HepG2 (cell line): ENCODE measurements at regions not wholly inside any gene's neighbourhood (a gene's known extent, or its start where the extent isn't known, plus 50 kb on each side); places are given as distances from the start of the nearest gene placed in this dataset.

ENCODE experiments used
- FOSL2 ChIP-seq: sonication (generic); formaldehyde crosslinking; IDR thresholded peaks from 2 replicates; pipeline ENCODE4 v1.4.0; 2020; ENCODE audit warnings: missing genetic modification reagents
- GMEB2 ChIP-seq: IDR thresholded peaks from 2 replicates; pipeline ENCODE4 v1.6.1; 2016; ENCODE audit warnings: missing biosample characterization, missing genetic modification reagents, low read depth
- HBP1 ChIP-seq: IDR thresholded peaks from 2 replicates; pipeline ENCODE4 v1.6.1; 2016; ENCODE audit warnings: low read depth, control low read depth
- MAX ChIP-seq: IDR thresholded peaks from 2 replicates; pipeline ENCODE4 v1.6.1; 2012; ENCODE audit warnings: inconsistent platforms
- MYNN ChIP-seq: sonication (generic); formaldehyde crosslinking; IDR thresholded peaks from 2 replicates; pipeline ENCODE4 v1.4.0; 2020; ENCODE audit warnings: mild to moderate bottlenecking, low read depth, missing genetic modification reagents
- NR2F1 ChIP-seq, 2 experiments: fragments of 450-650 bp in 1 of 2; formaldehyde crosslinking in 1 of 2; IDR thresholded peaks; 2 replicates each; pipeline versions ENCODE4 v1.5.0 to v1.6.1; 2016 to 2020; ENCODE audit warnings: mild to moderate bottlenecking in 1 of 2, missing compliant biosample characterization in 1 of 2, missing genetic modification reagents in 1 of 2, moderate library complexity in 1 of 2
- RXRB ChIP-seq: IDR thresholded peaks from 2 replicates; pipeline ENCODE4 v1.6.1; 2016; ENCODE audit warnings: borderline replicate concordance, missing genetic modification reagents, missing compliant biosample characterization
- ZNF589 ChIP-seq: sonication (generic); formaldehyde crosslinking; conservative IDR thresholded peaks from 2 replicates; pipeline ENCODE4 v1.8.0; 2022; ENCODE audit warnings: mild to moderate bottlenecking, moderate library complexity, missing genetic modification reagents
- ZNF615 ChIP-seq: sonication (generic); formaldehyde crosslinking; IDR thresholded peaks from 2 replicates; pipeline ENCODE4 v1.5.0; 2020; ENCODE audit warnings: mild to moderate bottlenecking, missing genetic modification reagents, borderline replicate concordance
- ZNF660 ChIP-seq: sonication (generic); formaldehyde crosslinking; IDR thresholded peaks from 2 replicates; pipeline ENCODE4 v1.5.1; 2020; ENCODE audit warnings: mild to moderate bottlenecking, low read depth, missing genetic modification reagents, borderline replicate concordance
- ZZZ3 ChIP-seq: sonication (generic); formaldehyde crosslinking; IDR thresholded peaks from 2 replicates; pipeline ENCODE4 v1.4.0; 2020; ENCODE audit warnings: missing genetic modification reagents, mild to moderate bottlenecking, borderline replicate concordance
- TF ChIP-seq, protein P1 (sequence below): sonication (generic); formaldehyde crosslinking; IDR thresholded peaks from 2 replicates; pipeline ENCODE4 v1.4.0; 2020; ENCODE audit warnings: missing genetic modification reagents, borderline replicate concordance
- TF ChIP-seq, protein P2 (sequence below): sonication (generic); formaldehyde crosslinking; IDR thresholded peaks from 2 replicates; pipeline ENCODE4 v1.5.1; 2020; ENCODE audit warnings: mild to moderate bottlenecking, missing genetic modification reagents
- TF ChIP-seq, protein P3 (sequence below): sonication (generic); formaldehyde crosslinking; IDR thresholded peaks from 2 replicates; pipeline ENCODE4 v1.5.1; 2020; ENCODE audit warnings: missing genetic modification reagents, mild to moderate bottlenecking, borderline replicate concordance

DNA sequence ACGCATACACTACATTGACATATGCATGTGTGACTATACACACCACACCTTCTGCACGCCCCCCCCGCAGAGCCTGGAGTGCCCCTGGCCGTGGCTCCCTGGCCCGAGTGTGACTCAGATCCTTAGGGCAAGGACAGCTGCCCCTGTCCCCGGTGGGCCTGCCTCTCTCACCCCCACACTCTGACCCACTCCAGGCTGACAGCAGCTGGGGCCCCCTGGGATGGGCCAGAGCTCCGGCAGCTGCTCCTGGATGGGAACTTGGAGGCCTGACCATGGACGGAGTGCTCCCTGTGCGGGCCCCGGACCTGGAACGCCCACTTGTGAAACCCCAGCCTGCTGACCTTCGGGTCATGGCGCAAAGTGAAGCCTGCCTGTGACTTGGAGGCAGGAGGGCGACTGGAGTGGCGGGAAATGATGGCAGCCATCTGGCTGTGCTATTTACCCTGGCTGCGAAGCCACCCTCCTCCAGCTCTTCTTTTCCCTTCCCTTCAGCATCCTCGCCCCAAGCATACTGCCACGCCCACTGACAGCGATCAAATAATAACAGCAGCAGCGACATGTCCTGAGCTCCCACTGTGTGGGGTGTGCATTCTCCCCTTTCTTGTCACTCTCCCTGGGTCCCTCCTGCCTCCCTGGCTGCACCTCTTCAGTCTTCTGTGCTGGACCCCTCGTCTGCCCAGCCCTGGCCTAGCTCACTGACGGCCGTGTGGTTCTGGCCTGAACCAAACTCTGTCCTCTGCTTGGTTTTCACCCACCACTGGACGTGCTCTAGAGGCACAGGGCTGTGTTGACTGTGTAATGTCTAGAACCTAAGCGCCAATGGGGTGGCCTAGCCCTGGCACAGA is 90.7 kb upstream of the MEF2A start (continued):
- TF ChIP-seq GMEB2 (CRISPR knock-in tag) (no peak), FOSL2 (CRISPR knock-in tag) (no peak), ZZZ3 (CRISPR knock-in tag) (no peak), HBP1 (CRISPR knock-in tag) (no peak), RXRB (no peak), ZNF615 (no peak), ZNF660 (CRISPR knock-in tag) (no peak), MAX (peak; percentile 47), MYNN (CRISPR knock-in tag) (no peak), ZNF589 (CRISPR knock-in tag) (no peak), NR2F1 (CRISPR knock-in tag; IDR thresholded peaks at IDR 0.05) (peak; percentile 27 to 60; a peak in 2 of 4 replicates)
- TF ChIP-seq, protein P1, sequence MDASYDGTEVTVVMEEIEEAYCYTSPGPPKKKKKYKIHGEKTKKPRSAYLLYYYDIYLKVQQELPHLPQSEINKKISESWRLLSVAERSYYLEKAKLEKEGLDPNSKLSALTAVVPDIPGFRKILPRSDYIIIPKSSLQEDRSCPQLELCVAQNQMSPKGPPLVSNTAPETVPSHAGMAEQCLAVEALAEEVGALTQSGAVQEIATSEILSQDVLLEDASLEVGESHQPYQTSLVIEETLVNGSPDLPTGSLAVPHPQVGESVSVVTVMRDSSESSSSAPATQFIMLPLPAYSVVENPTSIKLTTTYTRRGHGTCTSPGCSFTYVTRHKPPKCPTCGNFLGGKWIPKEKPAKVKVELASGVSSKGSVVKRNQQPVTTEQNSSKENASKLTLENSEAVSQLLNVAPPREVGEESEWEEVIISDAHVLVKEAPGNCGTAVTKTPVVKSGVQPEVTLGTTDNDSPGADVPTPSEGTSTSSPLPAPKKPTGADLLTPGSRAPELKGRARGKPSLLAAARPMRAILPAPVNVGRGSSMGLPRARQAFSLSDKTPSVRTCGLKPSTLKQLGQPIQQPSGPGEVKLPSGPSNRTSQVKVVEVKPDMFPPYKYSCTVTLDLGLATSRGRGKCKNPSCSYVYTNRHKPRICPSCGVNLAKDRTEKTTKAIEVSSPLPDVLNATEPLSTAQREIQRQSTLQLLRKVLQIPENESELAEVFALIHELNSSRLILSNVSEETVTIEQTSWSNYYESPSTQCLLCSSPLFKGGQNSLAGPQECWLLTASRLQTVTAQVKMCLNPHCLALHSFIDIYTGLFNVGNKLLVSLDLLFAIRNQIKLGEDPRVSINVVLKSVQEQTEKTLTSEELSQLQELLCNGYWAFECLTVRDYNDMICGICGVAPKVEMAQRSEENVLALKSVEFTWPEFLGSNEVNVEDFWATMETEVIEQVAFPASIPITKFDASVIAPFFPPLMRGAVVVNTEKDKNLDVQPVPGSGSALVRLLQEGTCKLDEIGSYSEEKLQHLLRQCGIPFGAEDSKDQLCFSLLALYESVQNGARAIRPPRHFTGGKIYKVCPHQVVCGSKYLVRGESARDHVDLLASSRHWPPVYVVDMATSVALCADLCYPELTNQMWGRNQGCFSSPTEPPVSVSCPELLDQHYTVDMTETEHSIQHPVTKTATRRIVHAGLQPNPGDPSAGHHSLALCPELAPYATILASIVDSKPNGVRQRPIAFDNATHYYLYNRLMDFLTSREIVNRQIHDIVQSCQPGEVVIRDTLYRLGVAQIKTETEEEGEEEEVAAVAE = no peak
- TF ChIP-seq, protein P2, sequence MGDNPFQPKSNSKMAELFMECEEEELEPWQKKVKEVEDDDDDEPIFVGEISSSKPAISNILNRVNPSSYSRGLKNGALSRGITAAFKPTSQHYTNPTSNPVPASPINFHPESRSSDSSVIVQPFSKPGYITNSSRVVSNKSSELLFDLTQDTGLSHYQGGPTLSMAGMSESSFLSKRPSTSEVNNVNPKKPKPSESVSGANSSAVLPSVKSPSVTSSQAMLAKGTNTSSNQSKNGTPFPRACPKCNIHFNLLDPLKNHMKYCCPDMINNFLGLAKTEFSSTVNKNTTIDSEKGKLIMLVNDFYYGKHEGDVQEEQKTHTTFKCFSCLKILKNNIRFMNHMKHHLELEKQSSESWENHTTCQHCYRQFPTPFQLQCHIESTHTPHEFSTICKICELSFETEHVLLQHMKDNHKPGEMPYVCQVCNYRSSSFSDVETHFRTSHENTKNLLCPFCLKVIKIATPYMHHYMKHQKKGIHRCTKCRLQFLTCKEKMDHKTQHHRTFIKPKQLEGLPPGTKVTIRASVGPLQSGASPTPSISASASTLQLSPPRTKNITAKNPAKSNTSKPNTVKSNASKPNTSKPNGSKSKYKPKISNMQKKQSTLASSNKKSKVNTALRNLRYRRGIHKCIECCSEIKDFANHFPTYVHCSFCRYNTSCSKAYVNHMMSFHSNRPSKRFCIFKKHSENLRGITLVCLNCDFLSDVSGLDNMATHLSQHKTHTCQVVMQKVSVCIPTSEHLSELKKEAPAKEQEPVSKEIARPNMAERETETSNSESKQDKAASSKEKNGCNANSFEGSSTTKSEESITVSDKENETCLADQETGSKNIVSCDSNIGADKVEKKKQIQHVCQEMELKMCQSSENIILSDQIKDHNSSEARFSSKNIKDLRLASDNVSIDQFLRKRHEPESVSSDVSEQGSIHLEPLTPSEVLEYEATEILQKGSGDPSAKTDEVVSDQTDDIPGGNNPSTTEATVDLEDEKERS (CRISPR knock-in tag) = no peak
- TF ChIP-seq, protein P3, sequence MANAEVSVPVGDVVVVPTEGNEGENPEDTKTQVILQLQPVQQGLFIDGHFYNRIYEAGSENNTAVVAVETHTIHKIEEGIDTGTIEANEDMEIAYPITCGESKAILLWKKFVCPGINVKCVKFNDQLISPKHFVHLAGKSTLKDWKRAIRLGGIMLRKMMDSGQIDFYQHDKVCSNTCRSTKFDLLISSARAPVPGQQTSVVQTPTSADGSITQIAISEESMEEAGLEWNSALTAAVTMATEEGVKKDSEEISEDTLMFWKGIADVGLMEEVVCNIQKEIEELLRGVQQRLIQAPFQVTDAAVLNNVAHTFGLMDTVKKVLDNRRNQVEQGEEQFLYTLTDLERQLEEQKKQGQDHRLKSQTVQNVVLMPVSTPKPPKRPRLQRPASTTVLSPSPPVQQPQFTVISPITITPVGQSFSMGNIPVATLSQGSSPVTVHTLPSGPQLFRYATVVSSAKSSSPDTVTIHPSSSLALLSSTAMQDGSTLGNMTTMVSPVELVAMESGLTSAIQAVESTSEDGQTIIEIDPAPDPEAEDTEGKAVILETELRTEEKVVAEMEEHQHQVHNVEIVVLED (CRISPR knock-in tag) = no peak
